Panc1 (cell line): ENCODE measurements at regions not wholly inside any gene's neighbourhood (a gene's known extent, or its start where the extent isn't known, plus 50 kb on each side); places are given as distances from the start of the nearest gene placed in this dataset.

Experiments used
- CTCF ChIP-seq: fragments of 450-650 bp; IDR thresholded peaks from 2 replicates; pipeline ENCODE4 v1.5.1; 2017; ENCODE audit warnings: mild to moderate bottlenecking
- POLR2AphosphoS5 ChIP-seq: IDR thresholded peaks from 2 replicates; pipeline ENCODE4 v1.6.1; 2012; ENCODE audit warnings: mild to moderate bottlenecking, low read depth, low read length, moderate library complexity
- REST ChIP-seq, 2 experiments: IDR thresholded peaks; 2 replicates each; pipeline ENCODE4 v1.6.1; 2011 to 2012; ENCODE audit warnings: low read depth in 2 of 2, control low read depth in 1 of 2, low read length in 1 of 2, mild to moderate bottlenecking in 1 of 2, moderate library complexity in 1 of 2; ENCODE audit not compliant: insufficient read depth in 1 of 2
- SIN3A ChIP-seq: IDR thresholded peaks from 2 replicates; pipeline ENCODE4 v1.6.1; 2012; ENCODE audit warnings: low read depth, mild to moderate bottlenecking, low read length, moderate library complexity, borderline replicate concordance; ENCODE audit not compliant: insufficient read depth

GRCh38 chr11:45030778-45031177, 80.1 kb upstream of the TP53I11 start:
- TF ChIP-seq REST (IDR thresholded peaks at IDR 0.05; ENCODE audit: insufficient read depth in 1 of 2, low read depth in 2 of 2, low read length in 1 of 2) (no peak), CTCF (no peak), POLR2AphosphoS5 (no peak), SIN3A (no peak)
